ENCODE measurements at regions not wholly inside any gene's neighbourhood (a gene's known extent, or its start where the extent isn't known, plus 50 kb on each side); places are given as distances from the start of the nearest gene placed in this dataset.

DNA sequence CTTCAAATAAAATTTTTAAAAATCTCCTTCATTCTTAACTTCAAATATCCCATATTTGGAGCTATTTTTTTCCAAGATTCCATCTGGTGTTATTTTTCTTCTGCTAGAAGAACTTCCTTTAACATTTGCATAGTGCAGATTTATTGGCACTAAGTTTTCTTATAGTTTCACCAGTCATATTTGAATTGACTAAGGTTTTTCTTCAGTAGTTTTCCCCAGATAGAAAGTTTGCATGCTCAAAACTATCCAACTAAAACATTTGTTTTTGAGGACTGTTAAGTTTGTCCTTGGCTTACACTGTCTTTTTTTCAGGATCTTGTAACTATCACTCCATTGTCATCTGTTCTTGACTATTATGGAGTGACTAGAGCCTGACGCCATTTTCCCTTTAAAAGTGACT is 606.7 kb downstream of the TAF11L14 start:
- TF ChIP-seq CTCF (conservative IDR thresholded peaks at IDR 0.05 in 1 of 2, IDR thresholded peaks at IDR 0.05 in 1 of 2; ENCODE audit: low read depth in 1 of 2, low read length in 2 of 2) (no peak), EZH2 (IDR thresholded peaks at IDR 0.05; ENCODE audit: low read length, missing control alignments) (no peak)
